ENCODE measurements at regions not wholly inside any gene's neighbourhood (a gene's known extent, or its start where the extent isn't known, plus 50 kb on each side); places are given as distances from the start of the nearest gene placed in this dataset.

DNA sequence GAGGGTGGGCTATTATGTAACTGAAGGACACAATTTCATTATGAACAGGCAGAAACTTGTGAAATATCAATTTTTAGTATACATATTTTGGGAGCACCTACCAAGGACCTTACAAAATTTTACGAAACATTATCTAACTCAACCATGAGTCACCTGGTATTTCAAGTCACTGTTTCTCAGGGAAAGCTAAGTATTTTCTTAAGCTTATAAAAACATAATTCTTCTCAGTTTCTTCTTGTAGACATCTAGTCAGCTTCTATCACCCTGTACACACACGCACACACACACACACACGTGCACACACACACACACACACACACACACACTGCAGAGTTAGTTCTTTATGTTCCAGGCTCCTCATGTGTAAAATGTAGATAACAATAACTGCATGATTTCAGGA, 658.3 kb downstream of the TUSC7 start:
- H3K27ac ChIP-seq (ENCODE audit: low read depth, low read length), result no peak overlapping the region
- no peaks in the 10 kb centered on the region for H3K9me3 ChIP-seq (ENCODE audit: control insufficient read depth in 2 of 3, low read length in 3 of 3)
- Mint-ChIP-seq H3K4me3 (no peak overlapping the region), H3K4me1 (no peaks in the 10 kb centered on the region), H3K36me3 (no peaks in the 10 kb centered on the region), H3K9me3 (peaks cover 2 to 10% (median 6%) of the 10 kb centered on the region in 11 donors), H3K27ac (no peak overlapping the region), H3K27me3 (no peaks in the 10 kb centered on the region)
- ChIA-PET POLR2A (no interaction called here), CTCF (no interaction called here)
- no peaks in the 10 kb centered on the region for H3K36me3 ChIP-seq (ENCODE audit: control insufficient read depth in 2 of 3, insufficient read depth in 3 of 3, low read length in 3 of 3)
- no peak for ATAC-seq
- DNase-seq, result no peak
- intact Hi-C loops (cut with micrococcal nuclease), result no loop called here
- H3K4me3 ChIP-seq (ENCODE audit: low read length), result no peak overlapping the region
- H3K27me3 ChIP-seq (ENCODE audit: control insufficient read depth in 2 of 2, insufficient read depth in 2 of 2, low read length in 2 of 2), result no peaks in the 10 kb centered on the region
- H3K4me1 ChIP-seq (ENCODE audit: control insufficient read depth in 2 of 2, insufficient read depth in 2 of 2, low read length in 2 of 2), result no peaks in the 10 kb centered on the region

GRCh38 chr3:117380631-117381030, 671.1 kb downstream of the TUSC7 start:
- no peaks in the 10 kb centered on the region for H3K27me3 ChIP-seq (ENCODE audit: control insufficient read depth in 2 of 2, insufficient read depth in 2 of 2, low read length in 2 of 2)
- POLR2A ChIA-PET, result no interaction called here
- H3K4me1 ChIP-seq (ENCODE audit: control insufficient read depth in 2 of 2, insufficient read depth in 2 of 2, low read length in 2 of 2), result no peaks in the 10 kb centered on the region
- intact Hi-C loops (cut with micrococcal nuclease), result no loop called here
- H3K9me3 ChIP-seq (ENCODE audit: control insufficient read depth in 2 of 3, low read length in 3 of 3), result no peaks in the 10 kb centered on the region
- CTCF ChIA-PET, result no interaction called here
- H3K36me3 ChIP-seq (ENCODE audit: control insufficient read depth in 2 of 3, insufficient read depth in 3 of 3, low read length in 3 of 3), result no peaks in the 10 kb centered on the region
- peaks cover 0 to 23% (median 3%) of the 10 kb centered on the region in 11 donors for H3K9me3 Mint-ChIP-seq
- H3K4me3 ChIP-seq (ENCODE audit: low read length), result no peak overlapping the region
- no peak overlapping the region for H3K27ac ChIP-seq (ENCODE audit: low read depth, low read length)
- DNase-seq (no peak), ATAC-seq (no peak)
- no peaks in the 10 kb centered on the region for H3K36me3 Mint-ChIP-seq
- no peak overlapping the region for H3K4me3 Mint-ChIP-seq
- H3K4me1 Mint-ChIP-seq, result no peaks in the 10 kb centered on the region
- H3K27ac Mint-ChIP-seq, result no peak overlapping the region
- no peaks in the 10 kb centered on the region for H3K27me3 Mint-ChIP-seq

- intact Hi-C loops (cut with micrococcal nuclease), result no loop called here
- Histone ChIP-seq H3K4me3 (ENCODE audit: low read length) (no peak overlapping the region), H3K36me3 (ENCODE audit: control insufficient read depth in 2 of 3, insufficient read depth in 3 of 3, low read length in 3 of 3) (no peaks in the 10 kb centered on the region), H3K27me3 (ENCODE audit: control insufficient read depth in 2 of 2, insufficient read depth in 2 of 2, low read length in 2 of 2) (no peaks in the 10 kb centered on the region), H3K4me1 (ENCODE audit: control insufficient read depth in 2 of 2, insufficient read depth in 2 of 2, low read length in 2 of 2) (no peaks in the 10 kb centered on the region), H3K27ac (ENCODE audit: low read depth, low read length) (no peak overlapping the region), H3K9me3 (ENCODE audit: control insufficient read depth in 2 of 3, low read length in 3 of 3) (no peaks in the 10 kb centered on the region)
- Mint-ChIP-seq H3K4me3 (no peak overlapping the region), H3K9me3 (peaks cover 0 to 19% (median 4%) of the 10 kb centered on the region in 11 donors), H3K4me1 (peaks cover 0 to 1% (median 0%) of the 10 kb centered on the region in 7 donors), H3K36me3 (no peaks in the 10 kb centered on the region), H3K27ac (no peak overlapping the region), H3K27me3 (no peaks in the 10 kb centered on the region)
- POLR2A ChIA-PET, result no interaction called here
- DNase-seq (no peak), ATAC-seq (no peak)
- CTCF ChIA-PET, result no interaction called here
Observed at GRCh38 chr3:117393119-117393518, 683.5 kb downstream of the TUSC7 start.

DNA sequence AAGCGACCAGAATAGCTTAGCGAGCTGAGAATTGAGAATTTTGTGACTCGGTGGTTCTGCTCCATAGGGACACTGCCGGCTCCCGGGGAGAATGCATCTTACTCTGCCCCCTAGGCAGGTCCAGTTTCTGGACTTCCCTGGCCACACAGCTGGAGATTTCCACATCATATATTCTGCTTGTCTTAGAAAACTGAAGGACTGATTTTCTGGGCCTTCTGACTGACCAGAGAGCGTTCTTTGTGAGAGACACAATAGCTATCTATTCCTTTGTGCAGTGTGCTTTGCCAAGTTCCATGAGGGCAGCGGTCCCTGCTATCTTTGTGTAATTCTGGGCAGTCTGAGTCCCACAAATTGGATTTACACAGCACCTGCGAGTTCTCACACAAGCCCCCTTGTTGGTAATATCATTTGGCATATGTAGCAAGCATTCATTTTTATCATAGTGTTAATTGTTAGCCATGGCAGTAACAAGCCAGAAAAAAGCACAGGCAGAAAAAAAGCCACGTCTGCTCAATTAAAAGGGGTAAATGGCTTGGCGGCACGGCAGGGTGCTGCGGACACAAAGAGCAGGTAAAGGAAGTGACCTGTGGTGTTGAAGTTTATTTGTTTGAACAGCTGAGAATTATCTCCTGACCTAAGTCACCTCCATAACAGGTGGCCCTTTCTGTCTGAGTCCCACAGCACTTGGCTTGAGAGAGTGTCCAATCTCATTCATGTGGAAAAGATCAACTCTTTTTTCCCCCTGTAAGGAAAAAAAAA, 688.7 kb downstream of the TUSC7 start:
- no peak overlapping the region for H3K4me3 ChIP-seq (ENCODE audit: low read length)
- no peak overlapping the region for H3K27ac Mint-ChIP-seq
- H3K36me3 Mint-ChIP-seq, result no peaks in the 10 kb centered on the region
- intact Hi-C loops (cut with micrococcal nuclease), result no loop called here
- ChIA-PET POLR2A (no interaction called here), CTCF (no interaction called here)
- DNase-seq (no peak), ATAC-seq (no peak)
- H3K4me1 Mint-ChIP-seq, result peaks cover 0 to 1% (median 0%) of the 10 kb centered on the region in 7 donors
- peaks cover 0 to 14% (median under 1%) of the 10 kb centered on the region in 11 donors for H3K9me3 Mint-ChIP-seq
- H3K4me3 Mint-ChIP-seq, result no peak overlapping the region
- H3K27me3 ChIP-seq (ENCODE audit: control insufficient read depth in 2 of 2, insufficient read depth in 2 of 2, low read length in 2 of 2), result no peaks in the 10 kb centered on the region
- H3K9me3 ChIP-seq (ENCODE audit: control insufficient read depth in 2 of 3, low read length in 3 of 3), result no peaks in the 10 kb centered on the region
- no peaks in the 10 kb centered on the region for H3K36me3 ChIP-seq (ENCODE audit: control insufficient read depth in 2 of 3, insufficient read depth in 3 of 3, low read length in 3 of 3)
- no peak overlapping the region for H3K27ac ChIP-seq (ENCODE audit: low read depth, low read length)
- H3K4me1 ChIP-seq (ENCODE audit: control insufficient read depth in 2 of 2, insufficient read depth in 2 of 2, low read length in 2 of 2), result no peaks in the 10 kb centered on the region
- no peaks in the 10 kb centered on the region for H3K27me3 Mint-ChIP-seq

DNA sequence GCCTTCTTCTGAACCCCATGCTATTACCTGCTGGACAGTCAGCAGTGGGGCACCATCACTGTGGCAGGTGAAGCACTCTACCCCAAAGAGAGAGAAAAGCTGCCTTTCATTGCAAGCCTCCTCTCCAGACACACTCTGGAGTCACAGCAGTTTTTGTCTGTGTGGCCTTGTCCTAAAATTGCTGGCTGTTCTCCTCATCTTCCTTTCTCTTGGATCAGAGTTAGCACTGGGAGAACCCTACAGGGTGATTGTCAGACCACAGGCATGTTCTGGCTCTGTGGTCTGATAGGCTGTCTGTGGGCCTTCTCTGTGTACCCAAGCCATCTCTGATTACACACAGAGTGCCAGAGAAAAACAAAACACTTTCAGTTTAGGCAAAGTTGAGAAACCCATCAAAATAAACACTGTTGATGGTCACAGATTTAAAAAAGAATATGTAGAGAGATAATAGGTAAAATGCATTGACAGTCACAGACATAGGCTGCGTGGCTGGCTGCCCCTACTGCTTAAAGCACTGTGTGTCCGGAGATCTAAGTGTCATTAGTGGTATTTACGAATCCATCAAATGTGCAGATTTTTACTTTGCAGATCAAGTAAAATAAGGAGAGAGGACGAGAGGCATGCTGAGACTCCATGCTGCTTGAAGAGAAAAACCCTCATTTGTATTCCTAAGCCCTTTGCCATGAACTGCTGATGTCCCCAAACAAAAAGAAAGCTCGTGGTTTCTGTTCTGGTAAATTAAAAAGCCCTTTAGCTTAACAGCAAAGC, 689.9 kb downstream of the TUSC7 start:
- Mint-ChIP-seq H3K9me3 (peaks cover 0 to 8% (median 0%) of the 10 kb centered on the region in 11 donors), H3K36me3 (no peaks in the 10 kb centered on the region), H3K4me1 (peaks cover 0 to 1% (median 0%) of the 10 kb centered on the region in 7 donors), H3K4me3 (no peak overlapping the region), H3K27me3 (no peaks in the 10 kb centered on the region), H3K27ac (no peak overlapping the region)
- intact Hi-C loops (cut with micrococcal nuclease), result no loop called here
- ATAC-seq, result no peak
- H3K9me3 ChIP-seq (ENCODE audit: control insufficient read depth in 2 of 3, low read length in 3 of 3), result no peaks in the 10 kb centered on the region
- H3K4me3 ChIP-seq (ENCODE audit: low read length), result no peak overlapping the region
- DNase-seq, result no peak
- no peaks in the 10 kb centered on the region for H3K36me3 ChIP-seq (ENCODE audit: control insufficient read depth in 2 of 3, insufficient read depth in 3 of 3, low read length in 3 of 3)
- ChIA-PET POLR2A (no interaction called here), CTCF (no interaction called here)
- H3K27ac ChIP-seq (ENCODE audit: low read depth, low read length), result no peak overlapping the region
- H3K27me3 ChIP-seq (ENCODE audit: control insufficient read depth in 2 of 2, insufficient read depth in 2 of 2, low read length in 2 of 2), result no peaks in the 10 kb centered on the region
- no peaks in the 10 kb centered on the region for H3K4me1 ChIP-seq (ENCODE audit: control insufficient read depth in 2 of 2, insufficient read depth in 2 of 2, low read length in 2 of 2)

- Histone ChIP-seq H3K36me3 (ENCODE audit: control insufficient read depth in 2 of 3, insufficient read depth in 3 of 3, low read length in 3 of 3) (no peaks in the 10 kb centered on the region), H3K4me3 (ENCODE audit: low read length) (no peak overlapping the region), H3K4me1 (ENCODE audit: control insufficient read depth in 2 of 2, insufficient read depth in 2 of 2, low read length in 2 of 2) (no peaks in the 10 kb centered on the region), H3K9me3 (ENCODE audit: control insufficient read depth in 2 of 3, low read length in 3 of 3) (no peaks in the 10 kb centered on the region), H3K27me3 (ENCODE audit: control insufficient read depth in 2 of 2, insufficient read depth in 2 of 2, low read length in 2 of 2) (no peaks in the 10 kb centered on the region), H3K27ac (ENCODE audit: low read depth, low read length) (no peak overlapping the region)
- ChIA-PET POLR2A (no interaction called here), CTCF (no interaction called here)
- peaks cover 0 to 8% (median 0%) of the 10 kb centered on the region in 11 donors for H3K9me3 Mint-ChIP-seq
- H3K36me3 Mint-ChIP-seq, result no peaks in the 10 kb centered on the region
- no peak overlapping the region for H3K4me3 Mint-ChIP-seq
- H3K27me3 Mint-ChIP-seq, result no peaks in the 10 kb centered on the region
- ATAC-seq, result no peak
- no peak overlapping the region for H3K27ac Mint-ChIP-seq
- peaks cover 0 to 1% (median 0%) of the 10 kb centered on the region in 7 donors for H3K4me1 Mint-ChIP-seq
- intact Hi-C loops (cut with micrococcal nuclease), result no loop called here
- no peak for DNase-seq
Observed at GRCh38 chr3:117400303-117400702, 690.7 kb downstream of the TUSC7 start.

GRCh38 chr3:117404141-117404540, 694.6 kb downstream of the TUSC7 start:
- ChIA-PET CTCF (no interaction called here), POLR2A (no interaction called here)
- Mint-ChIP-seq H3K27ac (no peak overlapping the region), H3K4me3 (no peak overlapping the region), H3K27me3 (no peaks in the 10 kb centered on the region), H3K36me3 (no peaks in the 10 kb centered on the region), H3K9me3 (peaks cover 0 to 5% (median 0%) of the 10 kb centered on the region in 11 donors), H3K4me1 (no peaks in the 10 kb centered on the region)
- Histone ChIP-seq H3K36me3 (ENCODE audit: control insufficient read depth in 2 of 3, insufficient read depth in 3 of 3, low read length in 3 of 3) (no peaks in the 10 kb centered on the region), H3K4me3 (ENCODE audit: low read length) (no peak overlapping the region), H3K9me3 (ENCODE audit: control insufficient read depth in 2 of 3, low read length in 3 of 3) (no peaks in the 10 kb centered on the region), H3K27me3 (ENCODE audit: control insufficient read depth in 2 of 2, insufficient read depth in 2 of 2, low read length in 2 of 2) (no peaks in the 10 kb centered on the region), H3K4me1 (ENCODE audit: control insufficient read depth in 2 of 2, insufficient read depth in 2 of 2, low read length in 2 of 2) (no peaks in the 10 kb centered on the region), H3K27ac (ENCODE audit: low read depth, low read length) (no peak overlapping the region)
- intact Hi-C loops (cut with micrococcal nuclease), result no loop called here
- ATAC-seq, result peak; percentile 38
- no peak for DNase-seq

All from naive thymus-derived CD4-positive, alpha-beta T cell (primary cell).